Ammon's horn (tissue), 1 donor: ENCODE measurements at regions not wholly inside any gene's neighbourhood (a gene's known extent, or its start where the extent isn't known, plus 50 kb on each side); places are given as distances from the start of the nearest gene placed in this dataset.
A peak's percentile ranks its signal among the peaks of the same experiment; 100 is the strongest.

ENCODE experiments used
- DNase-seq: peaks from one replicate; pipeline ENCODE4 v3.0.0-alpha.2; 2016; ENCODE audit warnings: low spot score

GRCh38 chr5:1706021-1706420, 93.6 kb downstream of the MRPL36 start:
- DNase-seq: no peak

GRCh38 chr5:1704676-1705075, 95.0 kb downstream of the MRPL36 start:
- DNase-seq: no peak

- no peak for DNase-seq
Measured at GRCh38 chr5:1704266-1704665, 95.4 kb downstream of the MRPL36 start.

GRCh38 chr5:1703352-1704050, 96.1 kb downstream of the MRPL36 start:
- no peak for DNase-seq

GRCh38 chr5:1702318-1702717, 97.3 kb downstream of the MRPL36 start:
- no peak for DNase-seq

- no peak for DNase-seq
Measured at GRCh38 chr5:1701884-1702283, 97.8 kb downstream of the MRPL36 start.

- DNase-seq: no peak
Measured at GRCh38 chr5:1701216-1701864, 98.3 kb downstream of the MRPL36 start.

GRCh38 chr5:1699394-1699793, 100.2 kb downstream of the MRPL36 start:
- DNase-seq: no peak

GRCh38 chr5:1698589-1699316, 100.9 kb downstream of the MRPL36 start:
- DNase-seq: no peak

GRCh38 chr5:1692381-1692780, 107.3 kb downstream of the MRPL36 start:
- no peak for DNase-seq

GRCh38 chr5:1687301-1687970, 112.2 kb downstream of the MRPL36 start:
- DNase-seq: no peak

GRCh38 chr5:1686016-1686802, 113.4 kb downstream of the MRPL36 start:
- DNase-seq: no peak

- no peak for DNase-seq
Measured at GRCh38 chr5:1685066-1685465, 114.6 kb downstream of the MRPL36 start.

GRCh38 chr5:1681955-1682354, 117.7 kb downstream of the MRPL36 start:
- no peak for DNase-seq

GRCh38 chr5:1673042-1673677, 126.5 kb downstream of the MRPL36 start:
- DNase-seq: no peak

GRCh38 chr5:1672396-1672795, 127.2 kb downstream of the MRPL36 start:
- DNase-seq: no peak

- DNase-seq: no peak
Measured at GRCh38 chr5:1671351-1671750, 128.3 kb downstream of the MRPL36 start.

GRCh38 chr5:1670351-1670750, 129.3 kb downstream of the MRPL36 start:
- no peak for DNase-seq

- no peak for DNase-seq
Measured at GRCh38 chr5:1669276-1670155, 130.1 kb downstream of the MRPL36 start.

GRCh38 chr5:1668141-1668721, 131.4 kb downstream of the MRPL36 start:
- DNase-seq: peak; percentile 42
